B cell (primary cell): ENCODE measurements at regions not wholly inside any gene's neighbourhood (a gene's known extent, or its start where the extent isn't known, plus 50 kb on each side); places are given as distances from the start of the nearest gene placed in this dataset.

ENCODE experiments used
- ATAC-seq: fragments of 200-7000 bp; cut with Tn5 transposase; one replicate; pipeline ENCODE4 v1.10.0; 2021; ENCODE audit warnings: low read depth, mild to moderate bottlenecking, moderate number of reproducible peaks, moderate library complexity
- CTCF ChIA-PET: fragments of 350-600 bp; sonication (Branson Sonifier 250); formaldehyde crosslinking; loops from one replicate; lab custom pipeline; 2021; ENCODE audit warnings: antibody characterized with exemption, inconsistent platforms; lab: Charles Lee
- POLR2A ChIA-PET: fragments of 350-600 bp; sonication (Branson Sonifier 250); formaldehyde crosslinking; loops from one replicate; lab custom pipeline; 2021; ENCODE audit warnings: antibody characterized with exemption; lab: Charles Lee
- DNase-seq: peaks from one replicate; pipeline ENCODE4 v3.0.0; 2013
- H2AFZ ChIP-seq: 2 replicates; pipeline ENCODE4 v1.6.1; 2012; ENCODE audit warnings: mild to moderate bottlenecking, low read depth, low read length; ENCODE audit not compliant: insufficient read depth, poor library complexity, severe bottlenecking
- H3K27ac ChIP-seq, 2 donors: 1 replicate in 1 of 2; 2 replicates in 1 of 2; pipeline ENCODE4 v1.5.1; 2012 to 2013; ENCODE audit warnings: low read length in 2 of 2, mild to moderate bottlenecking in 2 of 2, moderate library complexity in 1 of 2
- H3K27me3 ChIP-seq, 4 experiments: fragments of 200-600 bp in 1 of 4; sonication (generic) in 1 of 4; replicated peaks in 1 of 4; 1 replicate in 2 of 4; 2 replicates in 2 of 4; pipeline versions ENCODE4 v1.6.1 to v1.7.0; 2013 to 2016; ENCODE audit warnings: low read length in 3 of 4, mild to moderate bottlenecking in 2 of 4, mixed read lengths in 1 of 4, moderate library complexity in 1 of 4; ENCODE audit not compliant: insufficient read depth in 4 of 4, control insufficient read depth in 3 of 4; ENCODE audit errors: control extremely low read depth in 1 of 4
- H3K36me3 ChIP-seq, 2 experiments: replicated peaks in 1 of 2; 1 replicate in 1 of 2; 2 replicates in 1 of 2; pipeline versions ENCODE4 v1.6.1 to v1.7.1; 2013; ENCODE audit warnings: low read length in 1 of 2; ENCODE audit not compliant: insufficient read depth in 2 of 2, control insufficient read depth in 1 of 2; ENCODE audit errors: control extremely low read depth in 1 of 2, extremely low read depth in 1 of 2
- H3K4me1 ChIP-seq, 2 donors: fragments of 200-600 bp in 1 of 2; sonication (generic) in 1 of 2; 1 replicate in 1 of 2; 2 replicates in 1 of 2; pipeline versions ENCODE4 v1.5.1 to v1.6.1; 2013 to 2017; ENCODE audit warnings: low read length in 2 of 2; ENCODE audit not compliant: control insufficient read depth in 2 of 2, insufficient read depth in 2 of 2
- H3K4me2 ChIP-seq: replicated peaks from 2 replicates; pipeline ENCODE3; 2012; ENCODE audit warnings: mild to moderate bottlenecking, low read depth, low read length; ENCODE audit not compliant: poor library complexity, severe bottlenecking
- H3K4me3 ChIP-seq, 5 experiments: fragments of 200-600 bp in 1 of 5; sonication (generic) in 1 of 5; 1 replicate in 3 of 5; 2 replicates in 2 of 5; pipeline versions ENCODE4 v1.5.1 to v1.7.0; 2011 to 2016; ENCODE audit warnings: low read length in 4 of 5, mild to moderate bottlenecking in 4 of 5, low read depth in 2 of 5, control low read depth in 1 of 5, moderate library complexity in 1 of 5; ENCODE audit not compliant: insufficient read depth in 1 of 5; ENCODE audit errors: control extremely low read depth in 1 of 5, extremely low read depth in 1 of 5
- H3K79me2 ChIP-seq: fragments of 200-600 bp; sonication (generic); one replicate; pipeline ENCODE4 v1.6.0; 2016; ENCODE audit warnings: low read length; ENCODE audit not compliant: control insufficient read depth, insufficient read depth
- H3K9ac ChIP-seq: fragments of 200-600 bp; sonication (generic); 2 replicates; pipeline ENCODE4 v1.6.1; 2017; ENCODE audit warnings: mild to moderate bottlenecking, low read length, moderate library complexity
- H3K9me3 ChIP-seq, 3 donors: one replicate each; pipeline versions ENCODE4 v1.6.1 to v1.7.1; 2013; ENCODE audit warnings: low read length in 2 of 3; ENCODE audit not compliant: control insufficient read depth in 2 of 3, insufficient read depth in 1 of 3; ENCODE audit errors: control extremely low read depth in 1 of 3
- H4K20me1 ChIP-seq: 2 replicates; pipeline ENCODE4 v1.6.0; 2012; ENCODE audit warnings: mild to moderate bottlenecking, low read length; ENCODE audit not compliant: insufficient read depth, control insufficient read depth, poor library complexity, severe bottlenecking
- H3K27ac Mint-ChIP-seq: one replicate; pipeline ENCODE4 v1.8.0; 2021; ENCODE audit warnings: mixed read lengths
- H3K27me3 Mint-ChIP-seq: one replicate; pipeline ENCODE4 v1.8.0; 2021; ENCODE audit warnings: mixed read lengths
- H3K4me1 Mint-ChIP-seq: one replicate; pipeline ENCODE4 v1.8.0; 2021; ENCODE audit warnings: mixed read lengths
- H3K4me3 Mint-ChIP-seq: one replicate; pipeline ENCODE4 v1.8.0; 2021; ENCODE audit warnings: mixed read lengths
- H3K9me3 Mint-ChIP-seq: one replicate; pipeline ENCODE4 v1.8.0; 2022; ENCODE audit warnings: mixed read lengths; ENCODE audit not compliant: insufficient read depth
- EZH2 ChIP-seq: IDR thresholded peaks from 2 replicates; pipeline ENCODE4 v1.6.1; 2012; ENCODE audit warnings: borderline replicate concordance, low read depth, mild to moderate bottlenecking, moderate library complexity, low read length; ENCODE audit not compliant: insufficient read depth, poor library complexity, severe bottlenecking
- WGBS: methylation state at CpG from one replicate; pipeline ENCODE4 v1.1.5; 2013; ENCODE audit warnings: missing lambda C conversion rate; ENCODE audit not compliant: insufficient coverage; 5-methylcytosine and 5-hydroxymethylcytosine counted together
- intact Hi-C: fragments of 100-400 bp; cut with micrococcal nuclease; formaldehyde crosslinking; loops from one replicate; pipeline ENCODE4 v1.10.0; 2022
- TF ChIP-seq, protein P1 (sequence below): fragments of 200-600 bp; IDR thresholded peaks from one replicate; pipeline ENCODE4 v1.8.0; 2022; ENCODE audit warnings: antibody characterized with exemption, mild to moderate bottlenecking

DNA sequence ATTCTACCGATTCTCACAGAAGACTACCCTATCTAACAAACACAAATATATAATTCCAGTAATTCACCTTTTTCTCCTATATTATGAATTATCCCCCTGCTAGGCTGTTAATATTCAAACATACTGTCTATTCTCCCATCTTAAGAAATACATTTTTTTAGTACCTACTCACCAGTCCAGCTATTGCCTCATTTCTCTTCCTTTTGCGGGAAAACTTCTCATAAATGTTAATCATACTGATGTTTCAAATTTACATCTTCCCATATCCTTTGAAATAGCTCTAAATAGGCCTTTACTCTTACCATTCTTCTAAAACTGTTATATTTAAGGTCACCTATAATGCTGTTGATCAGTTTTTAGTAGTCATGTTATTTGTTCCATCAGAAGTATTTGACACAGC is 759.1 kb upstream of the SLIT2 start:
- no peaks in the 10 kb centered on the region for H3K27me3 ChIP-seq
- TF ChIP-seq, protein P1, sequence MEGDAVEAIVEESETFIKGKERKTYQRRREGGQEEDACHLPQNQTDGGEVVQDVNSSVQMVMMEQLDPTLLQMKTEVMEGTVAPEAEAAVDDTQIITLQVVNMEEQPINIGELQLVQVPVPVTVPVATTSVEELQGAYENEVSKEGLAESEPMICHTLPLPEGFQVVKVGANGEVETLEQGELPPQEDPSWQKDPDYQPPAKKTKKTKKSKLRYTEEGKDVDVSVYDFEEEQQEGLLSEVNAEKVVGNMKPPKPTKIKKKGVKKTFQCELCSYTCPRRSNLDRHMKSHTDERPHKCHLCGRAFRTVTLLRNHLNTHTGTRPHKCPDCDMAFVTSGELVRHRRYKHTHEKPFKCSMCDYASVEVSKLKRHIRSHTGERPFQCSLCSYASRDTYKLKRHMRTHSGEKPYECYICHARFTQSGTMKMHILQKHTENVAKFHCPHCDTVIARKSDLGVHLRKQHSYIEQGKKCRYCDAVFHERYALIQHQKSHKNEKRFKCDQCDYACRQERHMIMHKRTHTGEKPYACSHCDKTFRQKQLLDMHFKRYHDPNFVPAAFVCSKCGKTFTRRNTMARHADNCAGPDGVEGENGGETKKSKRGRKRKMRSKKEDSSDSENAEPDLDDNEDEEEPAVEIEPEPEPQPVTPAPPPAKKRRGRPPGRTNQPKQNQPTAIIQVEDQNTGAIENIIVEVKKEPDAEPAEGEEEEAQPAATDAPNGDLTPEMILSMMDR, result no peak
- no peak for TF ChIP-seq EZH2
- no peak for DNase-seq
- Mint-ChIP-seq H3K9me3 (peaks cover 2% of the 10 kb centered on the region), H3K4me1 (no peaks in the 10 kb centered on the region), H3K27me3 (no peaks in the 10 kb centered on the region), H3K4me3 (no peak overlapping the region), H3K27ac (no peak overlapping the region)
- no peak overlapping the region for H3K27ac ChIP-seq
- no peak overlapping the region for H3K9ac ChIP-seq
- H3K4me3 ChIP-seq, result no peak overlapping the region
- no peaks in the 10 kb centered on the region for H3K79me2 ChIP-seq
- no peaks in the 10 kb centered on the region for H3K4me1 ChIP-seq
- no peak for ATAC-seq
- WGBS, result 100% methylated on average over 1 of the region's 2 CpGs
- H3K4me2 ChIP-seq, result no peak overlapping the region
- intact Hi-C loops, result no loop called here
- H3K9me3 ChIP-seq, result peaks cover 0 to 2% (median 0%) of the 10 kb centered on the region in 3 donors
- CTCF ChIA-PET, result no interaction called here
- no peaks in the 10 kb centered on the region for H4K20me1 ChIP-seq
- H3K36me3 ChIP-seq, result no peaks in the 10 kb centered on the region
- POLR2A ChIA-PET, result no interaction called here
- no peak overlapping the region for H2AFZ ChIP-seq

DNA sequence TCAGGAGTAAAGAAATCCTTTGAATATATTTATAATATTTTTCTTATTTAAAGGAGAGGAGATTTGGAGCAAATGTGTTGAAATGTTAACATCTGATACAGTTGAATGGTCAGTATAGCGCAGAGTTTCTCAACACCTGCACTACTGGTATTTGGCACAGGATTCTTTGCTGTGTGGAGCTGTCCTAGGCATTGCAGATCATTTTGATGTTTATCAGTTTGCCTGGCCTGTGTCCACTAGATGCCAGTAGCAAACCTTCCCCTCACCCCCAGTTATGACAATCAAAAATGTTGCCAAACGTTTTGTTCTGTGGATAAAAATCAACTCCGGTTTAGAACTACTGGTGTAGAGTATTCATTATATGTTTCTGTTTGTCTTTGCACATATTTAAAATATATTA is 765.3 kb upstream of the SLIT2 start:
- DNase-seq (no peak), ATAC-seq (no peak)
- Histone ChIP-seq H3K4me3 (no peak overlapping the region), H2AFZ (no peak overlapping the region), H4K20me1 (no peaks in the 10 kb centered on the region), H3K79me2 (no peaks in the 10 kb centered on the region), H3K9me3 (no peaks in the 10 kb centered on the region), H3K4me2 (no peak overlapping the region), H3K27ac (no peak overlapping the region), H3K9ac (no peak overlapping the region), H3K27me3 (no peaks in the 10 kb centered on the region), H3K36me3 (no peaks in the 10 kb centered on the region), H3K4me1 (no peaks in the 10 kb centered on the region)
- TF ChIP-seq EZH2, result no peak
- TF ChIP-seq, protein P1, result no peak
- intact Hi-C loops, result no loop called here
- no peak overlapping the region for H3K4me3 Mint-ChIP-seq
- ChIA-PET POLR2A (no interaction called here), CTCF (no interaction called here)
- WGBS, result 100% methylated on average over 1 of the region's 3 CpGs
- no peaks in the 10 kb centered on the region for H3K9me3 Mint-ChIP-seq
- H3K4me1 Mint-ChIP-seq, result no peaks in the 10 kb centered on the region
- no peak overlapping the region for H3K27ac Mint-ChIP-seq
- no peaks in the 10 kb centered on the region for H3K27me3 Mint-ChIP-seq
